H9 (cell line): ENCODE measurements at regions not wholly inside any gene's neighbourhood (a gene's known extent, or its start where the extent isn't known, plus 50 kb on each side); places are given as distances from the start of the nearest gene placed in this dataset.

Experiments used
- DNase-seq: peaks from one replicate; pipeline ENCODE4 v3.0.0-alpha.2; 2017
- H2AFZ ChIP-seq: one replicate; pipeline ENCODE4 v1.6.1; 2013; ENCODE audit warnings: mild to moderate bottlenecking, low read length, control low read depth, moderate library complexity
- H2AK5ac ChIP-seq: 2 replicates; pipeline ENCODE4 v1.6.1; 2013; ENCODE audit warnings: low read length, control low read depth, mixed read lengths; ENCODE audit not compliant: insufficient read length
- H2BK120ac ChIP-seq: one replicate; pipeline ENCODE4 v1.6.1; 2013; ENCODE audit warnings: low read depth, mild to moderate bottlenecking, low read length, control low read depth, inconsistent platforms; ENCODE audit not compliant: poor library complexity, severe bottlenecking
- H2BK12ac ChIP-seq: 2 replicates; pipeline ENCODE4 v1.6.1; 2013; ENCODE audit warnings: low read length, control low read depth, mixed read lengths, low read depth; ENCODE audit not compliant: insufficient read length
- H2BK15ac ChIP-seq: 2 replicates; pipeline ENCODE4 v1.6.1; 2013; ENCODE audit warnings: low read depth, low read length, control low read depth
- H2BK20ac ChIP-seq: one replicate; pipeline ENCODE4 v1.6.1; 2013; ENCODE audit warnings: low read depth, mild to moderate bottlenecking, low read length, control low read depth, inconsistent platforms; ENCODE audit not compliant: poor library complexity, severe bottlenecking
- H2BK5ac ChIP-seq: 2 replicates; pipeline ENCODE4 v1.6.1; 2013; ENCODE audit warnings: low read length, control low read depth, mixed read lengths; ENCODE audit not compliant: insufficient read length
- H3K14ac ChIP-seq: 2 replicates; pipeline ENCODE4 v1.6.1; 2013; ENCODE audit warnings: low read length, control low read depth; ENCODE audit not compliant: insufficient read depth
- H3K18ac ChIP-seq: 2 replicates; pipeline ENCODE4 v1.6.1; 2013; ENCODE audit warnings: low read depth, mild to moderate bottlenecking, mixed read lengths, low read length, control low read depth; ENCODE audit not compliant: insufficient read length
- H3K23ac ChIP-seq: 2 replicates; pipeline ENCODE4 v1.6.1; 2013; ENCODE audit warnings: low read length, control low read depth, mixed read lengths, low read depth; ENCODE audit not compliant: insufficient read length
- H3K23me2 ChIP-seq: 2 replicates; pipeline ENCODE4 v1.6.1; 2013; ENCODE audit warnings: low read depth, mild to moderate bottlenecking, mixed read lengths, low read length, control low read depth; ENCODE audit not compliant: insufficient read length, poor library complexity, severe bottlenecking
- H3K27ac ChIP-seq: 2 replicates; pipeline ENCODE4 v1.5.1; 2013; ENCODE audit warnings: low read length, control low read depth, mixed read lengths, low read depth; ENCODE audit not compliant: insufficient read length
- H3K27me3 ChIP-seq: 2 replicates; pipeline ENCODE4 v1.6.1; 2013; ENCODE audit warnings: low read length, control low read depth, inconsistent platforms; ENCODE audit not compliant: insufficient read depth
- H3K4ac ChIP-seq: 2 replicates; pipeline ENCODE4 v1.6.1; 2013; ENCODE audit warnings: low read depth, mild to moderate bottlenecking, control low read depth, inconsistent platforms, low read length, moderate library complexity
- H3K4me1 ChIP-seq: 2 replicates; pipeline ENCODE4 v1.6.1; 2013; ENCODE audit warnings: low read length, control low read depth, inconsistent platforms; ENCODE audit not compliant: insufficient read depth
- H3K4me2 ChIP-seq: 2 replicates; pipeline ENCODE4 v1.6.1; 2013; ENCODE audit warnings: low read length, control low read depth, mixed read lengths; ENCODE audit not compliant: insufficient read length, insufficient read depth
- H3K56ac ChIP-seq: 2 replicates; pipeline ENCODE4 v1.6.1; 2013; ENCODE audit warnings: low read depth, mild to moderate bottlenecking, mixed read lengths, low read length, control low read depth; ENCODE audit not compliant: insufficient read length
- H3K79me1 ChIP-seq: 2 replicates; pipeline ENCODE4 v1.6.1; 2013; ENCODE audit warnings: low read depth, mild to moderate bottlenecking, moderate library complexity, low read length, control low read depth, inconsistent platforms; ENCODE audit not compliant: insufficient read depth, poor library complexity, severe bottlenecking
- H3K79me2 ChIP-seq: 2 replicates; pipeline ENCODE4 v1.6.1; 2013; ENCODE audit warnings: low read length, control low read depth, inconsistent platforms; ENCODE audit not compliant: insufficient read depth
- H3K9ac ChIP-seq: 2 replicates; pipeline ENCODE4 v1.6.1; 2013; ENCODE audit warnings: low read length, control low read depth, mixed read lengths; ENCODE audit not compliant: insufficient read length; ENCODE audit errors: extremely low read depth
- H3K9me3 ChIP-seq: one replicate; pipeline ENCODE4 v1.6.1; 2013; ENCODE audit warnings: low read depth, low read length, inconsistent platforms; ENCODE audit not compliant: control insufficient read depth
- H3T11ph ChIP-seq: one replicate; pipeline ENCODE4 v1.6.1; 2013; ENCODE audit warnings: mild to moderate bottlenecking, low read length, control low read depth, inconsistent platforms
- H4K20me1 ChIP-seq: one replicate; pipeline ENCODE4 v1.6.1; 2013; ENCODE audit not compliant: control insufficient read depth, insufficient read length, insufficient read depth
- H4K5ac ChIP-seq: 2 replicates; pipeline ENCODE4 v1.6.1; 2013; ENCODE audit warnings: low read depth, mild to moderate bottlenecking, mixed read lengths, low read length, control low read depth; ENCODE audit not compliant: insufficient read length
- H4K8ac ChIP-seq: replicated peaks from 2 replicates; pipeline ENCODE4 v1.6.1; 2013; ENCODE audit warnings: low read length, control low read depth, mixed read lengths, low read depth; ENCODE audit not compliant: insufficient read length
- H4K91ac ChIP-seq: 2 replicates; pipeline ENCODE4 v1.6.1; 2013; ENCODE audit warnings: low read depth, mild to moderate bottlenecking, moderate library complexity, mixed read lengths, low read length, control low read depth; ENCODE audit not compliant: insufficient read length
- H3K27ac Mint-ChIP-seq, 3 experiments: 2 replicates in 2 of 3; 3 replicates in 1 of 3; pipeline ENCODE4 v1.8.0; 2020 to 2021; ENCODE audit warnings: mixed read lengths in 3 of 3, mild to moderate bottlenecking in 1 of 3, moderate library complexity in 1 of 3
- H3K27me3 Mint-ChIP-seq: 2 replicates; pipeline ENCODE4 v1.8.0; 2021; ENCODE audit warnings: low read depth, mild to moderate bottlenecking, moderate library complexity, mixed read lengths
- H3K36me3 Mint-ChIP-seq, 3 experiments: 2 replicates in 2 of 3; 3 replicates in 1 of 3; pipeline ENCODE4 v1.8.0; 2020 to 2021; ENCODE audit warnings: low read depth in 3 of 3, mixed read lengths in 3 of 3; ENCODE audit not compliant: insufficient read depth in 1 of 3
- H3K4me1 Mint-ChIP-seq, 2 experiments: 2 replicates each; pipeline ENCODE4 v1.8.0; 2020; ENCODE audit warnings: mixed read lengths in 2 of 2
- H3K4me3 Mint-ChIP-seq, 2 experiments: 2 replicates in 1 of 2; 3 replicates in 1 of 2; pipeline ENCODE4 v1.8.0; 2020 to 2021; ENCODE audit warnings: mild to moderate bottlenecking in 2 of 2, mixed read lengths in 2 of 2, moderate library complexity in 1 of 2
- H3K9me3 Mint-ChIP-seq, 2 experiments: 2 replicates in 1 of 2; 3 replicates in 1 of 2; pipeline ENCODE4 v1.8.0; 2020; ENCODE audit warnings: mild to moderate bottlenecking in 2 of 2, mixed read lengths in 2 of 2, moderate library complexity in 1 of 2
- WGBS: extraction: QIAGEN DNeasy Blood & Tissue Kit; methylation state at CpG from one replicate; pipeline ENCODE4 v1.1.7; 2013; ENCODE audit warnings: missing lambda C conversion rate, low lambda C conversion rate, mixed read lengths; ENCODE audit not compliant: insufficient read length; ENCODE audit errors: extremely low coverage; 5-methylcytosine and 5-hydroxymethylcytosine counted together
- TF ChIP-seq, protein P1 (sequence below): fragments of 200-600 bp; sonication (generic); conservative IDR thresholded peaks from 3 replicates; pipeline ENCODE4 v1.8.0; 2021; ENCODE audit warnings: antibody characterized with exemption, mild to moderate bottlenecking

DNA sequence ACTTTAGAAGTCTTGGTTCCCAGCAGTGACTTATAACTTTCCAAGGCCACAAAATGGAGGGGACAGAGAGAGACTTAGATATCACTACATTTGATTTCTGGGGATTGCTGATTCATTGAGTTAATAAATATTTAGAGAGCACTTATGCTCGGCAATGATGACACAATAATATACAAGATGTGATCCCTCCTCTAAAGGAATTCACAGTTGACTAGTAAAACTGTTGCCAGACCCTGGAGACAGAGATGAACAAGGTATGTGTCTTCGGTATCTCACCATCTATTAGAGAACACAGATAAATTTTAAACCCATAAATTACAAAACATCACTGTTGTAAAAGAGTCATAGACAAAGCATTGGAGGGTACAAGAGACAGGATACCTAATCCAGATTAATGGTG, 437.5 kb downstream of the FOXO1 start:
- Histone ChIP-seq H3K79me2 (no peaks in the 10 kb centered on the region), H3K14ac (no peak overlapping the region), H2BK20ac (no peak overlapping the region), H4K8ac (no peak overlapping the region), H3K79me1 (no peaks in the 10 kb centered on the region), H3K9ac (no peak overlapping the region), H2BK120ac (no peak overlapping the region), H2BK15ac (no peak overlapping the region), H3K4me2 (no peak overlapping the region), H4K5ac (no peak overlapping the region), H3K27ac (no peak overlapping the region), H2AFZ (no peak overlapping the region), H3K23me2 (no peaks in the 10 kb centered on the region), H3K23ac (no peak overlapping the region), H3K4me1 (no peaks in the 10 kb centered on the region), H3K18ac (no peak overlapping the region), H3T11ph (no peak overlapping the region), H3K27me3 (no peaks in the 10 kb centered on the region), H3K56ac (no peak overlapping the region), H4K91ac (no peak overlapping the region), H2BK5ac (no peak overlapping the region), H4K20me1 (no peaks in the 10 kb centered on the region), H3K9me3 (no peaks in the 10 kb centered on the region), H3K4ac (no peak overlapping the region), H2AK5ac (no peak overlapping the region), H2BK12ac (no peak overlapping the region)
- Mint-ChIP-seq H3K4me1 (peaks cover 10 to 12% of the 10 kb centered on the region in 2 experiments), H3K36me3 (no peaks in the 10 kb centered on the region; a peak in 1 of 7 replicates), H3K9me3 (no peaks in the 10 kb centered on the region), H3K27ac (no peak overlapping the region), H3K4me3 (no peak overlapping the region), H3K27me3 (no peaks in the 10 kb centered on the region; the same call in 1 of the 2 replicates)
- TF ChIP-seq, protein P1, sequence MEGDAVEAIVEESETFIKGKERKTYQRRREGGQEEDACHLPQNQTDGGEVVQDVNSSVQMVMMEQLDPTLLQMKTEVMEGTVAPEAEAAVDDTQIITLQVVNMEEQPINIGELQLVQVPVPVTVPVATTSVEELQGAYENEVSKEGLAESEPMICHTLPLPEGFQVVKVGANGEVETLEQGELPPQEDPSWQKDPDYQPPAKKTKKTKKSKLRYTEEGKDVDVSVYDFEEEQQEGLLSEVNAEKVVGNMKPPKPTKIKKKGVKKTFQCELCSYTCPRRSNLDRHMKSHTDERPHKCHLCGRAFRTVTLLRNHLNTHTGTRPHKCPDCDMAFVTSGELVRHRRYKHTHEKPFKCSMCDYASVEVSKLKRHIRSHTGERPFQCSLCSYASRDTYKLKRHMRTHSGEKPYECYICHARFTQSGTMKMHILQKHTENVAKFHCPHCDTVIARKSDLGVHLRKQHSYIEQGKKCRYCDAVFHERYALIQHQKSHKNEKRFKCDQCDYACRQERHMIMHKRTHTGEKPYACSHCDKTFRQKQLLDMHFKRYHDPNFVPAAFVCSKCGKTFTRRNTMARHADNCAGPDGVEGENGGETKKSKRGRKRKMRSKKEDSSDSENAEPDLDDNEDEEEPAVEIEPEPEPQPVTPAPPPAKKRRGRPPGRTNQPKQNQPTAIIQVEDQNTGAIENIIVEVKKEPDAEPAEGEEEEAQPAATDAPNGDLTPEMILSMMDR = no peak
- WGBS = no CpG with 5 or more reads among the region's 2 CpGs
- no peak for DNase-seq
